SK-N-SH treated with all-trans-retinoic acid at 6 μM for 48 hours (cell line): ENCODE measurements at regions not wholly inside any gene's neighbourhood (a gene's known extent, or its start where the extent isn't known, plus 50 kb on each side); places are given as distances from the start of the nearest gene placed in this dataset.

Experiments
- BACH2 ChIP-seq: fragments of 250-450 bp; sonication (Bioruptor Pico); IDR thresholded peaks from 2 replicates; pipeline ENCODE4 v1.9.0; 2021; ENCODE audit warnings: mild to moderate bottlenecking, borderline replicate concordance
- CSDC2 ChIP-seq: fragments of 250-450 bp; sonication (Bioruptor Pico); IDR thresholded peaks from 2 replicates; pipeline ENCODE4 v1.5.0; 2020; ENCODE audit warnings: mild to moderate bottlenecking, moderate library complexity
- GLIS3 ChIP-seq: fragments of 250-450 bp; sonication (Bioruptor Pico); IDR thresholded peaks from 2 replicates; pipeline ENCODE4 v1.5.0; 2020; ENCODE audit warnings: mild to moderate bottlenecking, moderate library complexity
- ZC3H10 ChIP-seq: fragments of 250-450 bp; sonication (Bioruptor Pico); IDR thresholded peaks from 2 replicates; pipeline ENCODE4 v1.5.1; 2021; ENCODE audit warnings: mild to moderate bottlenecking, moderate library complexity
- ZFP3 ChIP-seq: fragments of 250-450 bp; sonication (Bioruptor Pico); IDR thresholded peaks from 2 replicates; pipeline ENCODE4 v1.5.0; 2020; ENCODE audit warnings: mild to moderate bottlenecking, moderate library complexity
- TF ChIP-seq, protein P1 (sequence below): fragments of 250-450 bp; sonication (Bioruptor Pico); IDR thresholded peaks from 2 replicates; pipeline ENCODE4 v1.5.1; 2020; ENCODE audit warnings: low read depth, mild to moderate bottlenecking, moderate library complexity
- TF ChIP-seq, protein P2 (sequence below): fragments of 250-450 bp; sonication (Bioruptor Pico); IDR thresholded peaks from 2 replicates; pipeline ENCODE4 v1.5.1; 2021; ENCODE audit warnings: mild to moderate bottlenecking, moderate library complexity
- TF ChIP-seq, protein P3 (sequence below): fragments of 250-450 bp; sonication (Bioruptor Pico); IDR thresholded peaks from 2 replicates; pipeline ENCODE4 v1.8.0; 2021; ENCODE audit warnings: low read depth, mild to moderate bottlenecking, moderate library complexity, borderline replicate concordance

DNA sequence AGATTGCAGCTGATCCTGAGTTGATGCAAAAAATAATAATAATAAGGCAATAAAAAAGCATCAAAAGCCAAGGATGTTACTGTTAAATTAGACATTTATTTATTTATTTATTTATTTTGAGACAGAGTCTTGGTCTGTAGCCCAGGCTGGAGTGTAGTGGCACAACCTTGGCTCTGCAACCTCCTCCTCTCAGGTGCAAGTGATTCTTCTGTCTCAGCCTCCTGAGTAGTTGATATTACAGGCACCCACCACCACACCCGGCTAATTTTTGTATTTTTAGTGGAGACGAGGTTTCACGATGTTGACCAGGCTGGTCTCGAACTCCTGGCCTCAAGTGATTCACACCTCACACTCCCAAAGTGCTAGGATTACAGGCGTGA lies 465.5 kb upstream of the NRP1 start:
- TF ChIP-seq GLIS3 (CRISPR knock-in tag) = no peak
- TF ChIP-seq, protein P1, sequence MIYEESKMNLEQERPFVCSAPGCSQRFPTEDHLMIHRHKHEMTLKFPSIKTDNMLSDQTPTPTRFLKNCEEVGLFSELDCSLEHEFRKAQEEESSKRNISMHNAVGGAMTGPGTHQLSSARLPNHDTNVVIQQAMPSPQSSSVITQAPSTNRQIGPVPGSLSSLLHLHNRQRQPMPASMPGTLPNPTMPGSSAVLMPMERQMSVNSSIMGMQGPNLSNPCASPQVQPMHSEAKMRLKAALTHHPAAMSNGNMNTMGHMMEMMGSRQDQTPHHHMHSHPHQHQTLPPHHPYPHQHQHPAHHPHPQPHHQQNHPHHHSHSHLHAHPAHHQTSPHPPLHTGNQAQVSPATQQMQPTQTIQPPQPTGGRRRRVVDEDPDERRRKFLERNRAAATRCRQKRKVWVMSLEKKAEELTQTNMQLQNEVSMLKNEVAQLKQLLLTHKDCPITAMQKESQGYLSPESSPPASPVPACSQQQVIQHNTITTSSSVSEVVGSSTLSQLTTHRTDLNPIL (CRISPR knock-in tag) = no peak
- TF ChIP-seq, protein P2, sequence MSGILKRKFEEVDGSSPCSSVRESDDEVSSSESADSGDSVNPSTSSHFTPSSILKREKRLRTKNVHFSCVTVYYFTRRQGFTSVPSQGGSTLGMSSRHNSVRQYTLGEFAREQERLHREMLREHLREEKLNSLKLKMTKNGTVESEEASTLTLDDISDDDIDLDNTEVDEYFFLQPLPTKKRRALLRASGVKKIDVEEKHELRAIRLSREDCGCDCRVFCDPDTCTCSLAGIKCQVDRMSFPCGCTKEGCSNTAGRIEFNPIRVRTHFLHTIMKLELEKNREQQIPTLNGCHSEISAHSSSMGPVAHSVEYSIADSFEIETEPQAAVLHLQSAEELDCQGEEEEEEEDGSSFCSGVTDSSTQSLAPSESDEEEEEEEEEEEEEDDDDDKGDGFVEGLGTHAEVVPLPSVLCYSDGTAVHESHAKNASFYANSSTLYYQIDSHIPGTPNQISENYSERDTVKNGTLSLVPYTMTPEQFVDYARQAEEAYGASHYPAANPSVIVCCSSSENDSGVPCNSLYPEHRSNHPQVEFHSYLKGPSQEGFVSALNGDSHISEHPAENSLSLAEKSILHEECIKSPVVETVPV (CRISPR knock-in tag) = no peak
- no peak for TF ChIP-seq ZFP3 (CRISPR knock-in tag)
- no peak for TF ChIP-seq CSDC2 (CRISPR knock-in tag)
- TF ChIP-seq, protein P3, sequence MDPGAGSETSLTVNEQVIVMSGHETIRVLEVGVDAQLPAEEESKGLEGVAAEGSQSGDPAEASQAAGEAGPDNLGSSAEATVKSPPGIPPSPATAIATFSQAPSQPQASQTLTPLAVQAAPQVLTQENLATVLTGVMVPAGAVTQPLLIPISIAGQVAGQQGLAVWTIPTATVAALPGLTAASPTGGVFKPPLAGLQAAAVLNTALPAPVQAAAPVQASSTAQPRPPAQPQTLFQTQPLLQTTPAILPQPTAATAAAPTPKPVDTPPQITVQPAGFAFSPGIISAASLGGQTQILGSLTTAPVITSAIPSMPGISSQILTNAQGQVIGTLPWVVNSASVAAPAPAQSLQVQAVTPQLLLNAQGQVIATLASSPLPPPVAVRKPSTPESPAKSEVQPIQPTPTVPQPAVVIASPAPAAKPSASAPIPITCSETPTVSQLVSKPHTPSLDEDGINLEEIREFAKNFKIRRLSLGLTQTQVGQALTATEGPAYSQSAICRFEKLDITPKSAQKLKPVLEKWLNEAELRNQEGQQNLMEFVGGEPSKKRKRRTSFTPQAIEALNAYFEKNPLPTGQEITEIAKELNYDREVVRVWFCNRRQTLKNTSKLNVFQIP (CRISPR knock-in tag) = no peak
- no peak for TF ChIP-seq ZC3H10 (CRISPR knock-in tag)
- TF ChIP-seq BACH2 (CRISPR knock-in tag) = no peak
